NB4 (cell line): ENCODE measurements at regions not wholly inside any gene's neighbourhood (a gene's known extent, or its start where the extent isn't known, plus 50 kb on each side); places are given as distances from the start of the nearest gene placed in this dataset.
A peak's percentile ranks its signal among the peaks of the same experiment; 100 is the strongest.

Experiments used
- DNase-seq: peaks from one replicate; pipeline ENCODE4 v3.0.0; 2010; ENCODE audit warnings: low read depth
- H3K4me3 ChIP-seq: one replicate; pipeline ENCODE4 v1.5.1; 2011; ENCODE audit warnings: mild to moderate bottlenecking, low read depth, low read length, moderate library complexity
- MAX ChIP-seq: IDR thresholded peaks from 2 replicates; pipeline ENCODE4 v1.6.1; 2011; ENCODE audit warnings: low read depth, low read length
- MYC ChIP-seq: IDR thresholded peaks from 2 replicates; pipeline ENCODE4 v1.6.1; 2011; ENCODE audit warnings: low read depth, low read length
- POLR2A ChIP-seq: IDR thresholded peaks from 2 replicates; pipeline ENCODE4 v1.6.1; 2011; ENCODE audit warnings: mild to moderate bottlenecking; ENCODE audit not compliant: insufficient read length; ENCODE audit errors: extremely low read depth
- TF ChIP-seq, protein P1 (sequence below): IDR thresholded peaks from one replicate; pipeline ENCODE4 v1.5.1; 2012; ENCODE audit warnings: low read depth, low read length

DNA sequence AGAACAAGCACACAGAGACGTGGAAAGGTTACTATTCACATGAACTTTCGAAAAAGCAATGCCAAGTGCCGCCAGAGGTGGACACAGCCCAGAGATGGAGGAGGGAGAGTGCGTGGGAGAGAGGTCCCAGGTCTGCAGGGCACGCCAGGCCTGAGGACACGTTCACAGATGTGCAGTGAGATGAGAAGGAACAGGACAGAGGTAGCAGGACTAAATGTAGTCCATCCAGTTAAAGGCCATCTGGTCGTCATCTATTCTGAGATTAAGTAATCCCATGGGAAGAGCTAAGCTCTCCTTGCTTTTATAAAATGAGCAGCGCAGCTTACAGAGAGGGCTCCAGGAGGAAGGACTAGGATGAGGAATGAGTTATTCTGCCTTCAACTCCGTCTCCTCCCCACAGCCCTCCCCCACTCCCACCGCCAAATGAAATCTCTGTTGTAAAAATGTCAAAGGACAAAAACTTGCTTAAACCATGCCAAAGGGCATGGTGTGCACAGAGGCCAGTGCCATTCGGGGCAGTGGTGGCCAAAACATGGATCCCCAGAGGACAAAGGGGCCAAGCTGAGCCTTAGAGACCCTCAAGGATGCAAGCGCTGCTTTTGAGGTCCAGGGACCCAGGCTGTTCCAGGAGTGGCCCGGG lies 85.4 kb upstream of the SLC25A33 start:
- no peak for DNase-seq
- TF ChIP-seq POLR2A (no peak), MAX (no peak), MYC (no peak)
- TF ChIP-seq, protein P1, sequence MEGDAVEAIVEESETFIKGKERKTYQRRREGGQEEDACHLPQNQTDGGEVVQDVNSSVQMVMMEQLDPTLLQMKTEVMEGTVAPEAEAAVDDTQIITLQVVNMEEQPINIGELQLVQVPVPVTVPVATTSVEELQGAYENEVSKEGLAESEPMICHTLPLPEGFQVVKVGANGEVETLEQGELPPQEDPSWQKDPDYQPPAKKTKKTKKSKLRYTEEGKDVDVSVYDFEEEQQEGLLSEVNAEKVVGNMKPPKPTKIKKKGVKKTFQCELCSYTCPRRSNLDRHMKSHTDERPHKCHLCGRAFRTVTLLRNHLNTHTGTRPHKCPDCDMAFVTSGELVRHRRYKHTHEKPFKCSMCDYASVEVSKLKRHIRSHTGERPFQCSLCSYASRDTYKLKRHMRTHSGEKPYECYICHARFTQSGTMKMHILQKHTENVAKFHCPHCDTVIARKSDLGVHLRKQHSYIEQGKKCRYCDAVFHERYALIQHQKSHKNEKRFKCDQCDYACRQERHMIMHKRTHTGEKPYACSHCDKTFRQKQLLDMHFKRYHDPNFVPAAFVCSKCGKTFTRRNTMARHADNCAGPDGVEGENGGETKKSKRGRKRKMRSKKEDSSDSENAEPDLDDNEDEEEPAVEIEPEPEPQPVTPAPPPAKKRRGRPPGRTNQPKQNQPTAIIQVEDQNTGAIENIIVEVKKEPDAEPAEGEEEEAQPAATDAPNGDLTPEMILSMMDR: no peak
- no peak overlapping the region for H3K4me3 ChIP-seq

- DNase-seq: no peak
- H3K4me3 ChIP-seq: no peak overlapping the region
Observed at GRCh38 chr1:9454494-9455066, 84.7 kb upstream of the SLC25A33 start.

DNA sequence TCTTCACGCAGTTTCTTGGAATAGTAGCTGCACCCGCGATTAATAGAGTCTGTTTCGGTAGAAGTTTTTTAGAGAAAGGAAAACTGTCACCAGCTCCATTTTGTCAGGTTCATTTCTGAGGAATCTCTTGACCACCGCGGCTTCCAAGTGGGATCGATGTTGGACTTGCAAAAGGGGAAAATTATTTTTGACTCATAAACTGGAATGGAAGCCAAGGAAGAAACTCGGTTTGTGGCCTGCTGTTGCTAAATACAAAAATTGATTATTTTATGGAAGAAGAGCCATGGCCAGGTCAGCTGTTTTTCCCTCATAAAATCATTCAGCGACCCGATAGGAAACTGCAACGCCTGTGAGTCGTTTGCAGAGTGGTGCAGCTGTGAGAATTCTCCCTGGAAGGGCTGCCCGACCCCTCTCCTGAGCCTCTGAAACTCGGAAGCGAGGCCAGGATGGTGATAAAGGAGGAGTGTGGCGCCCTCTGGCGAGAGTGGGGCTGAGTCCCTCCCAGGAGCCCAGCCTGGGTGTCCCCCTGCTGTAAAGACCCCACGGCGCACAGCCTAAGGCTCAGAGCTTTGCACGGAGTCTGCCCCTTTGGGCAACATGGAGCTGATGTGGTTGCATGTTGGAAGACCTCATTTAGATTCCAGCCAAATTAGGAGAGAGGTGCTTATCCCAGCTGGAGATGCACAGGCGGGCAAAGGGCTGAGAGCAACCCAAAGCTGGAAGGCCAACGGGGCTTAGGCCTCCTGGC lies 83.6 kb upstream of the SLC25A33 start:
- H3K4me3 ChIP-seq: no peak overlapping the region
- TF ChIP-seq, protein P1: peak; percentile 81
- TF ChIP-seq MAX: no peak
- DNase-seq: peak; percentile 69

More at GRCh38 chr1:9454494-9455066, 84.7 kb upstream of the SLC25A33 start:
- no peak for TF ChIP-seq MYC
- no peak for TF ChIP-seq MAX
- TF ChIP-seq POLR2A: no peak
- TF ChIP-seq, protein P1: no peak

DNA sequence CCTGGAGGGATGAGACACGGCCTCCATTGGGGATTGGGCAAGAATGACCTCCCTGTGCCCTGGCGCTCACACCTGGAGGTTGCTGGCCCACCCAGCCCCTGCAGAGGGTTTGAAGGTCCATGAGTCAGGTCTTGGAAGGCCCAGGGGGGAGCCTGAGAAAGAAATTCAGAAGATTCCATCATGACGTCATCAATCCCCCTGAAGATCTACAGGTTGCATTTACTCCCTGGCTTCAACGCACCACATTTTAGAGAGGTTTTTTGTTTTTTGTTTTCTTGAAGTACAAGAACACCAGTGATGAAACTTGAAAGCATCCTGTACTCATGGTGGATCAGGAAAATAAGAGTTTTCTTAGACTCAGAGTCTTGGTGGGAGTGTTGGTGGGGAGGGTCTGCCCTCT lies 82.4 kb upstream of the SLC25A33 start:
- TF ChIP-seq MAX: no peak
- TF ChIP-seq MYC: no peak
- no peak for TF ChIP-seq POLR2A
- TF ChIP-seq, protein P1: no peak
- DNase-seq: no peak
- no peak overlapping the region for H3K4me3 ChIP-seq

DNA sequence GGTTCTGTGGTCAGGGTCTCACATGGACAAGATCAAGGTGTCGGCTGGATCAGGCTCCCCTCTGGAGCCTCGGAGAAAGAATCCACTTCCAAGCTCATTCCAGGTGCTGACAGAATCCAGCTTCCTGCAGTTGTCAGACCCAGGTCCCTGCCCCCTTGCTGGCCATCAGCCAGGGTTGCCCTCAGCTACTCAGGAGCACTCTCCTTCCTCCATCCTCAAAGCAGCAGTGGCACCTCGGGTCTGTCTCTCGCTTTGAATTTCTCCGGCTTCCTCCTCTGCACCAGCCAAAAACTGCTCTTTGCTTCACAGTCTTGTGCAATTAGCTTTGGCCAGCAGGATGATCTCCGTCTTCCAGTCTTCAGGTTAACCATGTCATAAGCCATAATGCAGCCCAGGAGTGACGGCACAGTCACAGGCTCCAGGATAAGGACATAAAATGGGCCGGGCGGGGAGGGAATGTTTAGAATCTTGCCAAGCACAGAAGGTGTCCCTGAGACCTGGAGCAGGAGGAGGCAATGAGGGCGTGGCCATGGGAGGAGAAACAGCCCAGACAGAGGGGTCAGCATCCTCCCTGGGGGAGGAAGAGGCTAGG lies 79.4 kb upstream of the SLC25A33 start:
- no peak for DNase-seq

More for the DNA sequence above, 79.4 kb upstream of the SLC25A33 start:
- no peak overlapping the region for H3K4me3 ChIP-seq
- no peak for TF ChIP-seq MAX
- TF ChIP-seq, protein P1: no peak
- no peak for TF ChIP-seq MYC
- TF ChIP-seq POLR2A: no peak
